Hepatocyte (in vitro differentiated cells): ENCODE measurements at regions not wholly inside any gene's neighbourhood (a gene's known extent, or its start where the extent isn't known, plus 50 kb on each side); places are given as distances from the start of the nearest gene placed in this dataset.

Experiments used
- DNase-seq: peaks from one replicate; pipeline ENCODE4 v3.0.0-alpha.2; 2016; ENCODE audit warnings: low spot score
- H2AFZ ChIP-seq: fragments of 200-600 bp; sonication (generic); 2 replicates; pipeline ENCODE4 v1.6.0; 2016; ENCODE audit warnings: antibody characterized with exemption, mild to moderate bottlenecking
- H3K27ac ChIP-seq: fragments of 200-600 bp; sonication (generic); 2 replicates; pipeline ENCODE4 v1.5.1; 2016; ENCODE audit warnings: mild to moderate bottlenecking
- H3K27me3 ChIP-seq: fragments of 200-600 bp; sonication (generic); 2 replicates; pipeline ENCODE4 v1.6.1; 2016
- H3K36me3 ChIP-seq: fragments of 200-600 bp; sonication (generic); replicated peaks from 2 replicates; pipeline ENCODE4 v1.5.1; 2016; ENCODE audit warnings: low read depth; ENCODE audit not compliant: insufficient read depth
- H3K4me1 ChIP-seq: fragments of 200-600 bp; sonication (generic); 2 replicates; pipeline ENCODE4 v1.5.1; 2016; ENCODE audit warnings: mild to moderate bottlenecking, moderate library complexity; ENCODE audit not compliant: insufficient read depth
- H3K4me2 ChIP-seq: fragments of 200-600 bp; sonication (generic); 2 replicates; pipeline ENCODE4 v1.6.0; 2016
- H3K4me3 ChIP-seq: fragments of 200-600 bp; sonication (generic); 2 replicates; pipeline ENCODE4 v1.5.1; 2016; ENCODE audit warnings: mild to moderate bottlenecking
- H3K79me2 ChIP-seq: fragments of 200-600 bp; sonication (generic); 2 replicates; pipeline ENCODE4 v1.6.0; 2017; ENCODE audit warnings: mild to moderate bottlenecking
- H3K9me2 ChIP-seq: fragments of 200-600 bp; sonication (generic); replicated peaks from 2 replicates; pipeline ENCODE4 v1.6.0; 2017; ENCODE audit warnings: mild to moderate bottlenecking; ENCODE audit not compliant: insufficient read depth
- H3K9me3 ChIP-seq: fragments of 200-600 bp; sonication (generic); 2 replicates; pipeline ENCODE4 v1.5.1; 2016; ENCODE audit warnings: low read depth, mild to moderate bottlenecking
- H4K20me1 ChIP-seq: fragments of 200-600 bp; sonication (generic); 2 replicates; pipeline ENCODE4 v1.6.0; 2016; ENCODE audit warnings: mild to moderate bottlenecking; ENCODE audit not compliant: insufficient read depth, poor library complexity, severe bottlenecking
- CTCF ChIP-seq: fragments of 200-600 bp; sonication (generic); IDR thresholded peaks from 2 replicates; pipeline ENCODE4 v1.5.1; 2016; ENCODE audit warnings: antibody characterized with exemption, mild to moderate bottlenecking; ENCODE audit not compliant: poor library complexity
- EZH2 ChIP-seq: fragments of 200-600 bp; sonication (generic); IDR thresholded peaks from 2 replicates; pipeline ENCODE4 v1.6.1; 2016; ENCODE audit warnings: antibody characterized with exemption, mild to moderate bottlenecking, borderline replicate concordance
- EZH2phosphoT487 ChIP-seq: fragments of 200-600 bp; sonication (generic); IDR thresholded peaks from one replicate; pipeline ENCODE4 v1.6.1; 2018; ENCODE audit warnings: antibody characterized with exemption, mild to moderate bottlenecking, low read depth, moderate library complexity; ENCODE audit not compliant: unreplicated experiment, severe bottlenecking
- WGBS: methylation state at CpG from one replicate; pipeline ENCODE4 v1.1.6; 2016; ENCODE audit warnings: low lambda C conversion rate; ENCODE audit errors: missing lambda C conversion rate; 5-methylcytosine and 5-hydroxymethylcytosine counted together

- Histone ChIP-seq H3K4me2 (no peak overlapping the region), H2AFZ (no peak overlapping the region), H3K36me3 (no peaks in the 10 kb centered on the region), H3K9me3 (no peaks in the 10 kb centered on the region), H3K79me2 (no peaks in the 10 kb centered on the region), H3K27ac (no peak overlapping the region), H3K27me3 (no peaks in the 10 kb centered on the region), H4K20me1 (no peaks in the 10 kb centered on the region), H3K4me1 (no peaks in the 10 kb centered on the region), H3K9me2 (no peaks in the 10 kb centered on the region), H3K4me3 (no peak overlapping the region)
- DNase-seq: no peak
- no peak for TF ChIP-seq EZH2phosphoT487
- no peak for TF ChIP-seq CTCF
- no peak for TF ChIP-seq EZH2
- WGBS: 52% methylated on average over 1 of the region's 1 CpG
These were observed 1055.5 kb downstream of the PCDH18 start for GRCh38 chr4:136476753-136477152.

- Histone ChIP-seq H3K4me2 (no peak overlapping the region), H3K9me3 (no peaks in the 10 kb centered on the region), H3K79me2 (no peaks in the 10 kb centered on the region), H3K27me3 (no peaks in the 10 kb centered on the region), H3K4me1 (no peaks in the 10 kb centered on the region), H2AFZ (no peak overlapping the region), H3K4me3 (no peak overlapping the region), H3K27ac (no peak overlapping the region), H3K36me3 (no peaks in the 10 kb centered on the region), H3K9me2 (no peaks in the 10 kb centered on the region), H4K20me1 (no peaks in the 10 kb centered on the region)
- DNase-seq: no peak
- WGBS: 92% methylated on average over 2 of the region's 2 CpGs
- TF ChIP-seq EZH2: no peak
- no peak for TF ChIP-seq CTCF
- TF ChIP-seq EZH2phosphoT487: no peak
These were observed 1061.2 kb downstream of the PCDH18 start for GRCh38 chr4:136471051-136471450.

GRCh38 chr4:136465691-136466090 lies 1066.6 kb downstream of the PCDH18 start:
- H3K79me2 ChIP-seq: no peaks in the 10 kb centered on the region
- H3K4me1 ChIP-seq: no peaks in the 10 kb centered on the region
- TF ChIP-seq CTCF (no peak), EZH2 (no peak), EZH2phosphoT487 (no peak)
- H3K27me3 ChIP-seq: no peaks in the 10 kb centered on the region
- no peak for DNase-seq
- no peaks in the 10 kb centered on the region for H3K9me2 ChIP-seq
- H2AFZ ChIP-seq: no peak overlapping the region
- H3K9me3 ChIP-seq: no peaks in the 10 kb centered on the region
- H3K27ac ChIP-seq: no peak overlapping the region
- no peaks in the 10 kb centered on the region for H4K20me1 ChIP-seq
- 91% methylated on average over 1 of the region's 1 CpG for WGBS
- H3K4me3 ChIP-seq: no peak overlapping the region
- no peaks in the 10 kb centered on the region for H3K36me3 ChIP-seq
- no peak overlapping the region for H3K4me2 ChIP-seq

- WGBS: 93% methylated on average over 1 of the region's 1 CpG
These were observed 1068.4 kb downstream of the PCDH18 start for GRCh38 chr4:136463941-136464340.

More at GRCh38 chr4:136463941-136464340, 1068.4 kb downstream of the PCDH18 start:
- Histone ChIP-seq H3K4me2 (no peak overlapping the region), H3K4me3 (no peak overlapping the region), H3K36me3 (no peaks in the 10 kb centered on the region), H3K27me3 (no peaks in the 10 kb centered on the region), H3K9me3 (no peaks in the 10 kb centered on the region), H3K27ac (no peak overlapping the region), H4K20me1 (no peaks in the 10 kb centered on the region), H3K79me2 (no peaks in the 10 kb centered on the region), H2AFZ (no peak overlapping the region), H3K9me2 (no peaks in the 10 kb centered on the region), H3K4me1 (no peaks in the 10 kb centered on the region)
- no peak for DNase-seq
- TF ChIP-seq EZH2 (no peak), EZH2phosphoT487 (no peak), CTCF (no peak)
